ENCODE measurements at regions not wholly inside any gene's neighbourhood (a gene's known extent, or its start where the extent isn't known, plus 50 kb on each side); places are given as distances from the start of the nearest gene placed in this dataset.

DNA sequence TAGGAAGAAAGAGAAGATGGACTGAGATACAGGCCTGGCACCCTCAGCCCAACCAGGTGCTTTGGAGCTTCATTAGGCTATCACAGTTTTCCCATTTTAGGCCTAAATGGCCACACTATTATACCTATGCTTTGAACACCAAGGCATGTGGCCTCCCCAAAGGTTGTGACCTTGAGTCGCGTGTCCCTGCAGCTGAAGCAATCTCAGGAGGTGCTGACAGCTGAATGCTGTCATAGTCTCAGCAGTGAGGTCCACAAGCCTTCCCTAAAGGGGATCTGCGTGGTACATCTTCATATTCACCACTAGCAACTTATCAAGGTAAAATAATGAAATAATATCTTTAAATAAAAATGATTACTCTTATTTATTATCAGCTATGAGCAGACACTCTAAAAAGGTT lies 707.9 kb upstream of the NRSN1 start:
- no peak for DNase-seq (ENCODE audit: low spot score)

DNA sequence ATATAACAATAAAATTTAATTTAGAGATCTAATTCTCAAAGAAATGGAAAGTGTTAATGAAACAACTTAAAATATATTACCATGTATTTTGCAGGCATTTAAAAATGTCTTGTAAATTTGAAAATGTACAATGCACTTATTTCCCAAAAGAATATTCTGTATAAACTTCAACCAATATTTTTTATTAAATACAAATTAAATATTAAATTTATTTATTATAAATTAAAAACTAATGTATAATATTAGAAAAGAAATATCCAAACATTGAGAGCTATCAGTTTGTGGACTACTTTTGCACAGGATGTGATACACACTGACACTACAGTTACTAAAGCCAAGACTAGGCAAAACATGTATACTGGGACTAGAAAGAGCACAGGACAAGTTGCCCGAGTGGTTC lies 707.0 kb upstream of the NRSN1 start:
- DNase-seq (ENCODE audit: low spot score) = no peak

DNA sequence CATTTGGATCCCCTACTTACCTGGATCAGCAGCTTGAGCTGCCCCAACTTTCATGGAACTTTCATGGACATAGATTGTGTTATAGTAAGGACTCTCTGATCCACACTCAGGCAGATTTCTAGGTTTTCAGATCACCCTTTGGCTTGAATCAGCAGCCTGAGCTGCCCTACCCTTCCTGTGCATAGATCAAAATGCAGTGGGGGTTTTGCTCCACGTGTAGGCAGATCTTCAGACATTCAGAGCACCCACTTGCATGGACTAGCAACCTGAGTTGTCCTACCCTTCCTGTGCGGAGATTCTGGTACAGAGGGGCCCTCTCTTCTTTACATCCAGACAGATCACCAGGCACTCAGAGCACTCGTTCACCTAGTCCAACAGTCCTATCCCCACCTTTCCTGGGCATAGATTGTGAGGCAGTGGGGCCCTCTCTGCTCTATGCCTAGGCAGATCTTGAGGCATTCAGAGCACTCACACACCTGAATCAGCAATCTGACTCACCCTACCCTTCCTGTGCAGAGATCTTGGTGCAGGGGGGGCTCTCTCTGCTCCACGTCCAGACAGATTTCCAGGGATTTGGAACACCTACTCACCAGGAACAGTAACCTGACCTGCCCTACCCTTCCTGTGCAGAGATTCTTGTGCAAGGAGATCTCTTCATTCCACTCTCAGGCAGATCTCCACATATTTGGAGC lies 705.2 kb upstream of the NRSN1 start:
- no peak for DNase-seq (ENCODE audit: low spot score)

DNA sequence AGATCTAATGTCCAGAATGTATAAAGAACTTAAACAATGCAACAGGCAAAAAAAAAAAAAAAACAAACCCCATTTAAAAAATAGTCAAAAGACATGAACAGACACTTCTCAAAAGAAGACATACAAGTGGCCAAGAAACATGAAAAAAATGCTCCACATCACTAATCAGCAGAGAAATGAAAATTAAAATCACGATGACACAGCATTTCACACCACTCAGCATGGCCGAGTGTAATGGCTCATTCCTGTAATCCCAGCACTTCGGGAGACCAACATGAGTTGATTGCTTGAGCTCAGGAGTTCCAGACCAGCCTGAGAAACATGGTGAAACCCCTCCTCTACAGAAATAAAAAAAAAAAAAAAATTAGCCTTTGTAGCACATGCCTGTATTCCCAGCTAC lies 701.4 kb upstream of the NRSN1 start:
- no peak for DNase-seq (ENCODE audit: low spot score)

DNA sequence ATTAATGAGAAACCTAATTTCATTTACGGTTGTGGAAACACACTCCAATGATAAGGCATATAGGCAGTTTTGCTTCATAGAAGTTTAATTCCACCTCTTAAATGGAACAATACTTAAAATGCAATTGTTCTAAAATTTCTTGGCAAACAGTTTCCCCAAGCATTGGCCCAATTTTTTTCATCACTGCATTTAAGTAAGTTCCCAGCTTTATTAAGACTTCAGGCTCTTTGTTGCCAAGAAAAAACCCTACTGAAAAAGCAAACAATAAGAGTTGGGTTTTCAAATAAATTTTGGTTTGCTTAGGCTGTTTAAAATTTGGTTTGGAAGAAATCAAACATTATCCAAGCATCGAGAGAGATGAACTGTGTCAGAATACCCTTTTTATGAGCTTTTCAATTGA lies 690.9 kb upstream of the NRSN1 start:
- no peak for DNase-seq (ENCODE audit: low spot score)

DNA sequence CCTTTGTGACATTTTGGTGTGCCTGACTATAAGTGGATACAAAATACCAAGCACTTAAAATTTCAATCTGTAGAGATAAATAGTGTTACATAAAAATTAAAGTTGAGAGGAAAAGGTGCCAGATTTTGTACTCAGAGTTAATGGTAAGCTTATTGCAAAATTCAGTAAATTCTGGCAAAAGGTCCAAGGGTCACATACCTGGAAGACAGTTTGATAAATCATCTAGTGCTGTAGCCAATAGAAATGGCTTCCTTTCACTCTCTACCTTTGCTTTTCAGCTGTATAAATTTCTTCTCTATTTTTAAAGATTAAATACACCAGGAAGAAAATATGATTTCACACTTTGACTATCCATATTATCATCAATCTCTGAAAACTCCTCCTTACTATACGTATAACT lies 690.2 kb upstream of the NRSN1 start:
- no peak for DNase-seq (ENCODE audit: low spot score)

DNA sequence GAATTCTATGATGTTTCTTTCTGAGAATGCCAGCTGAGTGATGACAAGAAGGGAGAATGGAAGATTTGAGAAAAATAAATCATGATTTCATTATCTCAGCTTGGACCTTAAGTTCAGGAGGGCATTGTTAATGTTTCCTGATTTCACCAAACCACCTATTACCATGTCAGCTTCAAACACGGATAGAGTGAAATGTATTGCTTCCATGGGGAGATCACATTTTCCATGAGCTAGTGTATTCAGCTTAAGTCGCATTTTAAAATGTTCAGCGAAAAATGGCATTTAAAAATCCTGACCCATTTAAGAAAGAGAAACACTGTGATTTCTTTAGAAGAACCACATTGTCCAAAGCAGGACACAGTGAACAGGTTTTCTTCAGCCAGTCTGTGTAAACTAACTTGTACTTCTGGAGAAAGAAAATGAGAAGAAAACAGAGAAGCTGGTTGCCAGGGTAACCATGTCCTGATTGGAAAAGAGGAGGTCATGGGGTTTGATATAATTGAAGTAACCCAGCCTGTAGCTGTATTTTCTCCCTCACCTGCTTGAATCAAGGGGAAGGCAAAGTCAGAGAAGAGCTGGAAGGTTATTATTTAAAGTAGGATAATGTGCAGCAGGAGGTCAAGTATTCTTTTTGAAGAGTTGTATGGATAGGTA lies 684.1 kb upstream of the NRSN1 start:
- no peak for DNase-seq (ENCODE audit: low spot score)

DNA sequence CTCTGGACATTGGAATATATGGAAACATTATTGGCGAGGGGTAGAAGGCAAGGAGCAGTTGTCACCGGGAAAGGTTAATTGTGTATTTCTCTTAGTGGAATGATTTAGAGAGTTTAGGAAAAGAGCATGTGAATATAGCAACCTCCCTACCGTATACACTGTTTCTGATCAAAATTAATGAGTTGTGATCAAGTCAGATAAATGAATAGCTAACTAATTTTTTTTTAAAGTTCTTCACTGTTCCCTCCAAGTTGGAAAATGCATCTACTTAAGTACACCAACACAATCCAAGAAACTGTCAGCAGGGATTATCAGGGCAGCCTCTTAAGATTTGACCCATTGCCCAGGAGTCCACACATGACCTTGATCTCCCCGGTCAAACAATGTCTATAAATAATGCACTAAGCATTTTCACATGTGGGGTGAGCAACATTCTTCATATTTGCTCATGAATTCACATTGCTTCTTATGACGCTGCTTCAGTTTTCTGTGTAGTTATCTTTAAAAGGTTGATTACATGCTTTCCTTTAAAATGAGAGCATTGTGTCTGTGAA lies 680.8 kb upstream of the NRSN1 start:
- no peak for DNase-seq (ENCODE audit: low spot score)

DNA sequence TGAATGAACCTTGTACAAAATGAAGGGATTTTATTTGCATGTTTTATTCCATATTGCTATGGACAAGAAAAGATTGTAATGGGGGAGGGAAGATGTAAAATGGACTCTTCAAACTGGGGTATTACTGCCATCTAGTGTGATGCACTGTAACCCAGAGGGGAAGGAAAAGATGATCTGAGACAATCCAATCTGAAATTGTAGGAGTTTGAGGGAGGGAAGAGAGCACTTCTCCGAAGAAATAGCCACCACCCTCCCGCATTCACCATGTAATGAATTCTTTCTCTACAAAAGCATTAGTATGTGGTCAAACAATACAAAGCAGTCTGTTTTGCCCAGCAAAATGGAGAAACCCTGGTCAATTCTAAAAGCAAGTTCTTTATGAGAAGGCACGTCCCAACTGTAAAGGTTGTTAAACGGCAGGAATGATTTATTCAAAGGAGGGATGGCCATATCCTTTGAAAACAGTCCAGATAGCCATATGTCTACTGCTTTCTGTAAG lies 679.5 kb upstream of the NRSN1 start:
- peak; percentile 20 for DNase-seq (ENCODE audit: low spot score)

DNA sequence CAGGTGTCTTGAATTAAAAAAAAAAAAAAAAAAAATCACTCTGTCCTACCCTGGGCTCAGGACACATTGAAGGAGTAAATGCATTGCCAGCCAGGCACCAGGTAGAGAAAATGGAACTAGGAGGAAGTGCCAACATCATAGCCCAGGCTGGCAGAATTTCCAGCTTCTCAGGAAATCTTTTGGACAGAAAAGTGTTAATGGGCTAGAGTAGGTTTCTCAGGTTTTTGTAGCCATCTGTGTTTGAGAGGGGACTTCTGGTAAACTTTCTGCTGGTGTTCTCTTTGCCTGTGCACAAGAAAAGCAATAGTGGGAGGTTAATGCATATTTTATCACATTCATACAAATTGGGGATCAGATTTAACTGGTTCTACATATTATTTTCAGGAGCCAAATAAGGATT lies 678.3 kb upstream of the NRSN1 start:
- DNase-seq (ENCODE audit: low spot score) = no peak

DNA sequence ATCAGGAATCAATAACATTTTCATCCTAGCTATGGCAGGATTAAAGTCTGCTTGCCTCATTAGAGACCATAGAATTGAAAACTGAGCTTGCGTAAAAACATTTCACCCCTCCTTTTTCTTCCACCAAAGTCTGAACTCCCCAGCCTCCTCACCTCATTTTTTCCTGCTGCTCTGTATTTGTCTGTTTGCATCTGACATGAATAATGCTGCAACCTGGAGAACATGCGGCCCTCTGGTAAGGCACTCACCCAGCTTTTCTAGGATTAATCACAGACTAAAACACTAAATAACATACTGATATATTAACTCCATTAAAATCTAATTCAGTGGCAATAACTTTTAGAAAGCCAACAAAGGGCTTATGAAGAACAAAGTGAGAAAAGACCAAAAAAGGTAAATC lies 677.7 kb upstream of the NRSN1 start:
- DNase-seq (ENCODE audit: low spot score) = no peak

DNA sequence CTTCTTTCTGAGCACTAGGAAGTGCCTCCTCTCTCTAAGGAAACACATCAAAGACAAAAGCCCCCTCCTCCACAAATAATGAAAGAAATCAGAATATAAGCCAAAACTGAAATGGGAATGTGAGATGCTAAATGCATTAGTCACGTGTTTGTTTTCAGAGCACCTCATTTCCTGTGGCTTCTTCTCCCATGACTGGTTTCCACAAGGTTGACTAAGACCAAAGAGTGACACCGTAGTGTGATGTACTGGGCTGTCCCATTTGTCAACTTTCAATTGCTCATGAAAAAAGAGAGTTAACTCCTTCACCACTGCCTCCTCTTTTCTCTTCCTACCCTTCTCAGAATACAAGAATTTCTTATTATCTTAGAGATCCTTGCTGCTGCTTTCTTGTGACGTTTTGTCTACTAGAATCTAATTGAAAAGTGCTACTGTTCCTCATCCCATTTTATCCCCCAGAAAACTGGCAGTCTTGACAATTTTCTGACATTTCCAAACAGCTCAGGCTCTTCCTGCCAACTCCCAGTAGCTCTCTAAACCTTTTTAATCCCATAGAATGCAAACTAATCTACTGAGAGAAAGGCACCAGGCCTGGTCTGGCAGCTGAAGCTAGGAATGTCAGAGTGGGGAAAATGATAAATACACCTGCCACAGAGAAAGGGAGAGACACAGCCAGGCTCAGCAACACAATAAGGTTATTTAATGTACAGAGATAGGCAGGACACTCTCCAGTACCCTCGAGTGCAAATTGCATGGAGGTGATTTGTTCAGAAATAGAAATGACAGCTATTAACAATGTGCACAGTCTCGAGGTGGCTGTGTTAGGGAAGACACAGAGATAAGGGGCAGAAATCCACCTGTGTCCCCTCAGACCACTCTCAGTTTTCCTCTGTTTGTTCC lies 671.7 kb upstream of the NRSN1 start:
- DNase-seq (ENCODE audit: low spot score) = peak; percentile 4

DNA sequence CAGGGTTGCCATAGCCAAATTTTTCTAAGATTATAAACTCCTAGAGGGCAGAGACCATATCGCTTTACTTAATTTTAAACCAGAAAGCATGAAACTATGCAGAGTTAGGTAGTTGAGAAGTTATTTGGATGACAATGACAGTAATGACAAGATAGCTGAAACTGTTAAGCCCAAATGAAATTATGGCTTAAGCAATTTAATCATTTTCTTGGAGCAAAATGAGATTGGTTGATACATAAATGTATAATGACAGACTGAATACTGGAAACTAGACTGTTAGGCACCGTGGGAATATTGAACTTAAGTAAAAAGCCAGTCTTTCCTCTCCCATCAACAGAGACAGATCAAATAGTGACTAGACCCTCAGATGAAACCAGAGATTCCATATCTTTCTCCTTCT lies 670.3 kb upstream of the NRSN1 start:
- no peak for DNase-seq (ENCODE audit: low spot score)

DNA sequence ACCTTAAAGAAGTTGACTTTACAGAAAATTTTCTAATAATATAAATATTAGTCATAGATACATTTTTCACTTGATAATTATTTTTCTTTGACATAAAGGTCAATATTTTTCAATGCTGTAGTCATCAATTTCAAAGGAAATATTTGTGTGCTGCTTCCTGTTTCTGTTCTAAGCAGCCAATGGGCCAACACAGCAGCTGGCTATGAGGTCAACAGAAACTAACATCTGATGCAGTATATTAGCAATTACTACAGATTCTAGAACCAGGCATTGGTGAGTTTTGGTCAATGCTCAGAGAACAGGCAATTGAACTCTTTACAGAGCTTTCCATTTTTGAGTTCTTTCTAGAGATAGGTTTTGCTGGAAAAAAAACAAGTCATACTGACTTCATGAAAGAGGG lies 669.6 kb upstream of the NRSN1 start:
- DNase-seq (ENCODE audit: low spot score) = no peak

DNA sequence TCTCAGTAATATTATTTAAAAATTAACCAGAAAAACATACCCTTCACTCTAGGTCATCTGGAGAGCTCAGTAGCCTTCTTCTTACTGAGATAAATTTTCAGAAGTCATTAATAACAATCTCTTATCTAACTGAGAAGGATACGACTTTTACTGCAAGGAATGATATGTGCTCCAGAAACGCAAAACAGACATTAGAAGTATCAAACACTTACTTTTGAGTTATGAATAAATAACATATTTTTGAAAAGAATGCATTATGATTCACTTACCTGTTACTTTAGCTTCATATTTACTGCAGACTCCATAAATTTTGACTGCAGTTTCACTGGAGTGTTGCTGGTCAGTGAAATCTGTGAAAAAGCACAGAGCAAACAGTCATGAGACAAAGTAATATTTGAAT lies 668.7 kb upstream of the NRSN1 start:
- DNase-seq (ENCODE audit: low spot score) = no peak

DNA sequence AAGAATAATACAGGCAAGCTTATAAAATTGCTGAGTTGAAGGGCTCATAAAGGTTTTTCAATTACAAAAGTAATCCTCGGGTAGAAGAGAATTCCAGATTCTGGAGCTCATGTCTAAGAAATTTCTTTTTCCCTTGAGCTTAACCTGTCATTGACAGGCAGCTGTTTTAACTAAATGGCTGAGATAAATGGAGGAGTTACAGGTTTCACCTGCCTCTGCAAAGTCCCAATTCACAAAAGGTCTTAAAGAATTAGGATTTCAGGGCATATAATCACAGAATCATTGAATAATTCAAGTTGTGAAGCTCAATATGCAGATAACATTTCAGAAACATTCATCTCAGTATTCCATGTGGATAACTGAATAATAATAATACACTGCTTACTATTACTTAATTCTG lies 660.1 kb upstream of the NRSN1 start:
- DNase-seq (ENCODE audit: low spot score) = no peak

DNA sequence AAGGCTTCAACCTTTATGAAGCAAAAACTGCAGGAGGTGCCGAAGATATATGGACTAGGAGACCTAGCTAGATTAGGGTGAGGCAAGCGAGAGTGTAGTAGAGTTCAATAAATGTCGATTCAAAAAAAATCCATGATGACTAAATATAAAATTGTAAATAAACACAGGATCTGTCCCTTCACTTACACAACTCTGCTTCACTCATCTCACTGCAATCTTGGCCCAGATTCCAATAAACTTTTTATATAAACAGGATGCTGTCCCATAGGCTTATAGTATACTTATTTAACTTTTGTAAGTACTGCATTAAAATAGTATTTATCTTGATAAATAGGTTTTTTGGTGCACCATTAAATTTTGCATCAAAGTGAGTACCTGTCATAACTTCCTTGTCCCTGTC lies 648.4 kb upstream of the NRSN1 start:
- no peak for DNase-seq (ENCODE audit: low spot score)

DNA sequence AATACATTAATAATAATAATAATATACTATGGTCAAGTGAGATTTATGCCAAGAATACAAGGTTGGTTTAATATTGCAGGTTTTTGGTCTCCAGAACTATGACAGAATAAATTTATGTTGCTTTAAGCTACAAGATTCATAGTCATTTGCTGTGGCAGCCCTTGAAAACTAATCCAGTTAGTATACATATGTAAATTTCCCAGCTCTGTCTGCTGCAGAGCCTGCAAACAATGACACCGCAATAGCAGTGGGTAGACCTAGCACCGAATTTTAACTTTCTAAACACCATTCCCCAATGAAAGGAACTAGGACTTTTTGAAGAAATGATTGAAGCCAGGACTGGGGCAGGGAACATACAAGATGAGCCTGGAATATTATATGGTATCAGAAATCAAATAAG lies 647.7 kb upstream of the NRSN1 start:
- no peak for DNase-seq (ENCODE audit: low spot score)

DNA sequence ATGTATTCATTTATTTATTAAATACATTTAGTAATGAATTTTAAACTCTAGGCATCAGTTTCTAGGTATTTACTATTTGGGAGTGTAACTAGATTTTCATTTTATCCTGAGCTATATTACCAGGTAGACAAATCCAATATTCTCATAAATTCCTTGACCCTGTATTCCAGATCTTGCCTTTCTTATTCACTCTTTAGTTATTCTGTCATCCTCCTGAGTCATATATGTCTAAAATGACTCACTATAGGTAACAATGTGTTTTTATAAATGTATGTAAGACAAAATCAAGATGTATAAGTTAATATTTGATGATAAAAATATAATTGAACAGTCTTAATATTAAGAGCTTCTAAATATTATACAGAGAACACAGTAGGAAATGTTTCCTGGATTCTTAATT lies 642.1 kb upstream of the NRSN1 start:
- no peak for DNase-seq (ENCODE audit: low spot score)

DNA sequence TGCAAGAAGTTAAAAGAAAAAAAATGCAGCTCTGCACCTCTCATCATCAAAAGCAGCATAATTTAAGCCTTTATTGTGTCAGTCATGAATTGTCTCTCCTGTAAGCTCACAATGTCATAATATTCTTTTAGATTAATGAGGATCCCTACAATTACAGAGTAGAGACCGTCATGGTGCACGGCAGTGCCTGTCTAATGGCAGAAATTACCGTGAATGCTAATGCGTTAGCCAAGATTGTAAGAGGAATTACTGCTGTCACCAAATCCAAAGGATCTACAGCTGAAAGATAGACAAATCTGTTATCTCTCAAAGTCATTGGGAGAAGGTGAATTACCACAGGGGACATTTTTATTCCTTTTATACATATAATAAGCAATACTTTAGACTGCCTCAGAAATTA lies 631.6 kb upstream of the NRSN1 start:
- DNase-seq (ENCODE audit: low spot score) = no peak

DNA sequence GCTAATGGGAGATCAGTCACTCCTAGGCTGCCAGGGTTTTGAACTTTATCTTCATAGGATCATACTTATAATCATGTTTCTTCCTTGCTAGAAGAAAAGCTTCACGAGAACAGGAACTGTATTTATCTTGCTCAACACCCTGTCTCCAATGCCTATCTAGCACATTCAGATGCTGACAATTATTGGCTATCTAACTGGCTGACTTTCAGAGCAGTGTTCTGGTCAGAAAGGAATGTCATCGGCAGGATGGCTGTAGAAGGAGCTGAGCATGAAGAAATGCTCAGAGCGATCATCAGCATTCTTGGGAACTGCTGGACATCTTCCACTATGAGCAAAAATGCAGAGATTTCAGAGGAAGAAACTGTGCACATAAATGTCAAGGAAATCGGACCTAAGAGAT lies 628.0 kb upstream of the NRSN1 start:
- DNase-seq (ENCODE audit: low spot score) = peak; percentile 2

DNA sequence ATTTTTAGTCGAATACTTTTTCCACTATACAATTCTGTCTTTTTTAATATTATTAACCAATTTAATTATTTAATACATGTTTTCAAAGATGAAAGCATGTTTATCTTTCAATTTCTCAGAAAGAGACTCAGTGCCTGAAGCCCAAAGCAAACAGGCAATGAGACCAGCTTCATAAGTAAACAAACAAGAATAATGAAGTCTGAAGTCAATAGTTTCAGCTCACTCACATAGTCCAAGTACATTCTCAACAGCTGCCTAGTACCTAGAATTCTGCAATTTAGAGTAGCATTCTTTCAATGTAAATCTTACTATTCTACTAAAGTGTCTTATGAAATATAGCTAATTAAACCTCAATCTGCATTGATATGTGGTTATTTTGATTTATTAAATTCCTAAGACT lies 626.5 kb upstream of the NRSN1 start:
- no peak for DNase-seq (ENCODE audit: low spot score)

DNA sequence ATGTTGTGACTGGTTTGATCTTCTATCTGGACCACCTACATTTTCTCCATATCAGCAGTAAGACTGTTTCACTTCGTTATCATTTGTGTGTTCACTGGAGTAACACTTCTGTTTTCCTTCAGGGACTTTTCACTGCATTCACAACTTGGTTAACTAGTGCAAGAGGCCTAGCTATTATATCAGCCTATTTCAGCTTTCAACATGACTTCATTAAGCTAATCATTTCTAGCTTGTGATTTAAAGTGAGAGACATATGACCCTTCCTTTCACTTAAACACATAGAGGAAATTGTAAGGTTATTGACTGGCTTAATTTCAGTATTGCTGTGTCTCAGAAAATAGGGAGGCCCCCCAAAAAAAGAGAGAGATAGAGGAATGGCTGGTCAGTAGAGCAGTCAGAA lies 622.8 kb upstream of the NRSN1 start:
- DNase-seq (ENCODE audit: low spot score) = no peak
